ENCODE measurements at regions not wholly inside any gene's neighbourhood (a gene's known extent, or its start where the extent isn't known, plus 50 kb on each side); places are given as distances from the start of the nearest gene placed in this dataset.

DNA sequence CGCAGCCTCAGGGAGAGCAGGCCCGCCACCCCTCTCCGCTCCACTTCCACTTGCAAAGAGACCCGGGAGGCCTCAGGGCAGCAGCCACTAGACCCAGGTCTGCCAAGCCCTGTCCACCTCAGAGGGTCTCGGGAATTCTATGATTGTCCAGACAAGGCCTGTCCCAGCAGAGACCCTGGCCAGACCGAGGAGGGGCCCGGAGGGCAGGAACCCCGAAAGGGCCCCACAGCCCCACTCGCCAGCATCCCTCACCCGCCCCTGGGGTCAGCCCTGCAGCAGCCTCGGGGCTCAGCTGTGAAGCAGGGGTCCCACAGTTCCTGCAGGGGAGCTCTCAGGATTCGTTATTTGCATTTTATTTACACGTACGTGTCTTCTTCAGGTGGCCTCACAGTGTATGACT is 269.5 kb downstream of the EIPR1 start:
- RAD21 ChIA-PET (ENCODE audit: unreplicated experiment): no interaction called here
- in situ Hi-C loops (cut with MboI): no loop called here

More for the DNA sequence above, 269.5 kb downstream of the EIPR1 start:
- H3K4me2 ChIP-seq (ENCODE audit: control insufficient read depth, insufficient read depth): no peak overlapping the region
- no peak overlapping the region for H3K4me3 ChIP-seq
- no peaks in the 10 kb centered on the region; the same call in none of the 3 replicates for H3K9me3 ChIP-seq (replicated peaks; ENCODE audit: control insufficient read depth, insufficient read depth, low read length)
- H3K79me2 ChIP-seq (ENCODE audit: control insufficient read depth, insufficient read depth, low read length): no peaks in the 10 kb centered on the region
- 62% methylated on average over 13 of the region's 14 CpGs for WGBS (ENCODE audit: insufficient coverage, insufficient replicate concordance, low lambda C conversion rate, missing lambda C conversion rate)
- no peak for FAIRE-seq
- TF ChIP-seq, protein P1, sequence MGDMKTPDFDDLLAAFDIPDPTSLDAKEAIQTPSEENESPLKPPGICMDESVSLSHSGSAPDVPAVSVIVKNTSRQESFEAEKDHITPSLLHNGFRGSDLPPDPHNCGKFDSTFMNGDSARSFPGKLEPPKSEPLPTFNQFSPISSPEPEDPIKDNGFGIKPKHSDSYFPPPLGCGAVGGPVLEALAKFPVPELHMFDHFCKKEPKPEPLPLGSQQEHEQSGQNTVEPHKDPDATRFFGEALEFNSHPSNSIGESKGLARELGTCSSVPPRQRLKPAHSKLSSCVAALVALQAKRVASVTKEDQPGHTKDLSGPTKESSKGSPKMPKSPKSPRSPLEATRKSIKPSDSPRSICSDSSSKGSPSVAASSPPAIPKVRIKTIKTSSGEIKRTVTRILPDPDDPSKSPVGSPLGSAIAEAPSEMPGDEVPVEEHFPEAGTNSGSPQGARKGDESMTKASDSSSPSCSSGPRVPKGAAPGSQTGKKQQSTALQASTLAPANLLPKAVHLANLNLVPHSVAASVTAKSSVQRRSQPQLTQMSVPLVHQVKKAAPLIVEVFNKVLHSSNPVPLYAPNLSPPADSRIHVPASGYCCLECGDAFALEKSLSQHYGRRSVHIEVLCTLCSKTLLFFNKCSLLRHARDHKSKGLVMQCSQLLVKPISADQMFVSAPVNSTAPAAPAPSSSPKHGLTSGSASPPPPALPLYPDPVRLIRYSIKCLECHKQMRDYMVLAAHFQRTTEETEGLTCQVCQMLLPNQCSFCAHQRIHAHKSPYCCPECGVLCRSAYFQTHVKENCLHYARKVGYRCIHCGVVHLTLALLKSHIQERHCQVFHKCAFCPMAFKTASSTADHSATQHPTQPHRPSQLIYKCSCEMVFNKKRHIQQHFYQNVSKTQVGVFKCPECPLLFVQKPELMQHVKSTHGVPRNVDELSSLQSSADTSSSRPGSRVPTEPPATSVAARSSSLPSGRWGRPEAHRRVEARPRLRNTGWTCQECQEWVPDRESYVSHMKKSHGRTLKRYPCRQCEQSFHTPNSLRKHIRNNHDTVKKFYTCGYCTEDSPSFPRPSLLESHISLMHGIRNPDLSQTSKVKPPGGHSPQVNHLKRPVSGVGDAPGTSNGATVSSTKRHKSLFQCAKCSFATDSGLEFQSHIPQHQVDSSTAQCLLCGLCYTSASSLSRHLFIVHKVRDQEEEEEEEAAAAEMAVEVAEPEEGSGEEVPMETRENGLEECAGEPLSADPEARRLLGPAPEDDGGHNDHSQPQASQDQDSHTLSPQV (IDR thresholded peaks at IDR 0.05): no peak
- TF ChIP-seq SMAD1 (IDR thresholded peaks at IDR 0.05; ENCODE audit: low read depth, partially characterized antibody) (no peak), ZZZ3 (IDR thresholded peaks at IDR 0.05; ENCODE audit: control insufficient read depth, insufficient read length, low read depth) (no peak), NBN (IDR thresholded peaks at IDR 0.05) (no peak), CHD2 (IDR thresholded peaks at IDR 0.05; ENCODE audit: borderline replicate concordance, low read depth, low read length) (no peak), MTA3 (IDR thresholded peaks at IDR 0.05; ENCODE audit: borderline replicate concordance, low read length) (no peak), YBX1 (IDR thresholded peaks at IDR 0.05) (no peak), ZNF207 (IDR thresholded peaks at IDR 0.05; ENCODE audit: borderline replicate concordance) (no peak)
- no peaks in the 10 kb centered on the region for H3K4me1 ChIP-seq (ENCODE audit: control insufficient read depth, insufficient read depth, low read length)
- no peak overlapping the region for H3K9ac ChIP-seq (ENCODE audit: control insufficient read depth, insufficient read depth, low read length)
- H4K20me1 ChIP-seq (ENCODE audit: control insufficient read depth, insufficient read depth): no peaks in the 10 kb centered on the region
- intact Hi-C loops (cut with micrococcal nuclease; ENCODE audit: unreplicated experiment): no loop called here
- H2AFZ ChIP-seq (ENCODE audit: control insufficient read depth, low read depth, low read length): no peak overlapping the region
- POLR2A ChIA-PET: no interaction called here
- no peaks in the 10 kb centered on the region; a peak in 1 of 4 replicates for H3K27me3 ChIP-seq (replicated peaks in 1 of 2; ENCODE audit: control insufficient read depth in 2 of 2, insufficient read depth in 2 of 2, low read length in 1 of 2)
- no peaks in the 10 kb centered on the region for H3K36me3 ChIP-seq (ENCODE audit: control insufficient read depth in 2 of 2, insufficient read depth in 2 of 2, low read length in 1 of 2)
- CTCF ChIA-PET: no interaction called here
- BruUV-seq (replicated peaks): no TSS peak
- H3K27ac ChIP-seq (ENCODE audit: control insufficient read depth, insufficient read depth): no peak overlapping the region
- SMC1A ChIA-PET (ENCODE audit: uncharacterized antibody, unreplicated experiment): no interaction called here
- DNase-seq (ENCODE audit: low read depth, low spot score): no peak
- no peak for ATAC-seq

Data from GM12878 (cell line).